Keratinocyte (primary cell): ENCODE measurements at regions not wholly inside any gene's neighbourhood (a gene's known extent, or its start where the extent isn't known, plus 50 kb on each side); places are given as distances from the start of the nearest gene placed in this dataset.

Experiments used
- DNase-seq: peaks from one replicate; pipeline ENCODE4 v3.0.0-alpha.2; 2011; ENCODE audit warnings: low read depth, missing footprints, low spot score
- FAIRE-seq: peaks from 2 replicates; lab custom pipeline; 2011; peaks lifted over from hg19 to GRCh38; lab: Jason Lieb, UNC
- H2AFZ ChIP-seq: 2 replicates; pipeline ENCODE4 v1.6.0; 2012; ENCODE audit warnings: low read length, control low read depth, inconsistent platforms; ENCODE audit not compliant: control insufficient read depth
- H3K27ac ChIP-seq: 2 replicates; pipeline ENCODE4 v1.5.1; 2011; ENCODE audit warnings: low read length; ENCODE audit not compliant: control insufficient read depth, insufficient read depth
- H3K27me3 ChIP-seq: 3 replicates; pipeline ENCODE4 v1.6.0; 2011; ENCODE audit warnings: low read length; ENCODE audit not compliant: control insufficient read depth, insufficient read depth; ENCODE audit errors: extremely low read depth
- H3K36me3 ChIP-seq, 2 experiments: 2 replicates in 1 of 2; 3 replicates in 1 of 2; pipeline ENCODE4 v1.5.1; 2011; ENCODE audit warnings: low read length in 2 of 2, mild to moderate bottlenecking in 1 of 2; ENCODE audit not compliant: control insufficient read depth in 2 of 2, insufficient read depth in 2 of 2; ENCODE audit errors: extremely low read depth in 1 of 2
- H3K4me1 ChIP-seq: 3 replicates; pipeline ENCODE4 v1.5.1; 2011; ENCODE audit warnings: low read length; ENCODE audit not compliant: control insufficient read depth, insufficient read depth; ENCODE audit errors: extremely low read depth
- H3K4me2 ChIP-seq: 3 replicates; pipeline ENCODE4 v1.6.0; 2011; ENCODE audit warnings: low read depth, low read length; ENCODE audit not compliant: control insufficient read depth, insufficient read depth; ENCODE audit errors: extremely low read depth
- H3K4me3 ChIP-seq, 3 experiments: fragments of 200-600 bp in 1 of 3; sonication (generic) in 1 of 3; 2 replicates in 2 of 3; 3 replicates in 1 of 3; pipeline ENCODE4 v1.5.1; 2011 to 2016; ENCODE audit warnings: low read length in 3 of 3, mild to moderate bottlenecking in 3 of 3, control low read depth in 2 of 3, inconsistent platforms in 1 of 3, low read depth in 1 of 3, mixed read lengths in 1 of 3, mixed run types in 1 of 3, moderate library complexity in 1 of 3; ENCODE audit not compliant: control insufficient read depth in 2 of 3, insufficient read depth in 2 of 3; ENCODE audit errors: extremely low read depth in 1 of 3
- H3K79me2 ChIP-seq: 2 replicates; pipeline ENCODE4 v1.6.0; 2012; ENCODE audit warnings: low read length; ENCODE audit not compliant: control insufficient read depth, insufficient read depth
- H3K9ac ChIP-seq: 3 replicates; pipeline ENCODE4 v1.6.0; 2011; ENCODE audit warnings: low read length; ENCODE audit not compliant: control insufficient read depth, insufficient read depth; ENCODE audit errors: extremely low read depth
- H3K9me1 ChIP-seq: 3 replicates; pipeline ENCODE4 v1.6.0; 2011; ENCODE audit warnings: low read length; ENCODE audit not compliant: control insufficient read depth, insufficient read depth; ENCODE audit errors: extremely low read depth
- H3K9me3 ChIP-seq: 2 replicates; pipeline ENCODE4 v1.5.1; 2012; ENCODE audit warnings: low read depth, low read length; ENCODE audit not compliant: control insufficient read depth
- H4K20me1 ChIP-seq: 3 replicates; pipeline ENCODE4 v1.6.0; 2011; ENCODE audit warnings: low read length; ENCODE audit not compliant: control insufficient read depth, insufficient read depth; ENCODE audit errors: extremely low read depth
- CTCF ChIP-seq, 3 experiments: IDR thresholded peaks in 1 of 3; conservative IDR thresholded peaks in 1 of 3; optimal IDR thresholded peaks in 1 of 3; 2 replicates in 2 of 3; 3 replicates in 1 of 3; pipeline versions ENCODE3 to v1.5.1; 2011; ENCODE audit warnings: low read length in 3 of 3, mild to moderate bottlenecking in 3 of 3, moderate library complexity in 2 of 3, control low read depth in 1 of 3, inconsistent platforms in 1 of 3; ENCODE audit not compliant: insufficient read depth in 2 of 3; ENCODE audit errors: extremely low read depth in 1 of 3
- EZH2 ChIP-seq: IDR thresholded peaks from one replicate; pipeline ENCODE4 v1.6.1; 2012; ENCODE audit warnings: inconsistent platforms, mild to moderate bottlenecking, low read length, moderate library complexity
- dilution Hi-C: fragments of 300-500 bp; cut with MboI; formaldehyde crosslinking; loops from one replicate; pipeline ENCODE4 v1.7.0; 2020; ENCODE audit warnings: low sequenced_read_pairs; ENCODE audit not compliant: extremely low pct_ligation_motif_present

GRCh38 chr4:37767019-37767418, 59.5 kb upstream of the PGM2 start:
- Histone ChIP-seq H4K20me1 (no peaks in the 10 kb centered on the region), H3K4me1 (peaks cover 21% of the 10 kb centered on the region), H3K79me2 (no peaks in the 10 kb centered on the region), H3K4me2 (no peak overlapping the region), H3K9me1 (no peaks in the 10 kb centered on the region), H3K27me3 (no peaks in the 10 kb centered on the region), H2AFZ (no peak overlapping the region), H3K4me3 (no peak overlapping the region), H3K9me3 (no peaks in the 10 kb centered on the region), H3K9ac (no peak overlapping the region), H3K27ac (no peak overlapping the region), H3K36me3 (no peaks in the 10 kb centered on the region)
- TF ChIP-seq EZH2 (no peak), CTCF (optimal IDR thresholded peaks at IDR 0.05 in 1 of 3, IDR thresholded peaks at IDR 0.05 in 1 of 3, conservative IDR thresholded peaks at IDR 0.05 in 1 of 3; ENCODE audit: extremely low read depth in 1 of 3, insufficient read depth in 2 of 3, low read length in 3 of 3) (no peak)
- no peak for FAIRE-seq
- no peak for DNase-seq
- dilution Hi-C loops = no loop called here

- DNase-seq (no peak), FAIRE-seq (no peak)
- Histone ChIP-seq H3K79me2 (no peaks in the 10 kb centered on the region), H3K4me1 (peaks cover 25% of the 10 kb centered on the region), H3K36me3 (no peaks in the 10 kb centered on the region), H3K9ac (no peak overlapping the region), H3K9me3 (no peaks in the 10 kb centered on the region), H3K4me2 (no peak overlapping the region), H2AFZ (no peak overlapping the region), H3K4me3 (no peak overlapping the region), H4K20me1 (no peaks in the 10 kb centered on the region), H3K27me3 (no peaks in the 10 kb centered on the region), H3K9me1 (no peaks in the 10 kb centered on the region), H3K27ac (no peak overlapping the region)
- TF ChIP-seq EZH2 = no peak
- no peak for TF ChIP-seq CTCF (optimal IDR thresholded peaks at IDR 0.05 in 1 of 3, IDR thresholded peaks at IDR 0.05 in 1 of 3, conservative IDR thresholded peaks at IDR 0.05 in 1 of 3; ENCODE audit: extremely low read depth in 1 of 3, insufficient read depth in 2 of 3, low read length in 3 of 3)
- dilution Hi-C loops = no loop called here
Measured at GRCh38 chr4:37765741-37766140, 60.7 kb upstream of the PGM2 start.
